ENCODE measurements at regions not wholly inside any gene's neighbourhood (a gene's known extent, or its start where the extent isn't known, plus 50 kb on each side); places are given as distances from the start of the nearest gene placed in this dataset.

DNA sequence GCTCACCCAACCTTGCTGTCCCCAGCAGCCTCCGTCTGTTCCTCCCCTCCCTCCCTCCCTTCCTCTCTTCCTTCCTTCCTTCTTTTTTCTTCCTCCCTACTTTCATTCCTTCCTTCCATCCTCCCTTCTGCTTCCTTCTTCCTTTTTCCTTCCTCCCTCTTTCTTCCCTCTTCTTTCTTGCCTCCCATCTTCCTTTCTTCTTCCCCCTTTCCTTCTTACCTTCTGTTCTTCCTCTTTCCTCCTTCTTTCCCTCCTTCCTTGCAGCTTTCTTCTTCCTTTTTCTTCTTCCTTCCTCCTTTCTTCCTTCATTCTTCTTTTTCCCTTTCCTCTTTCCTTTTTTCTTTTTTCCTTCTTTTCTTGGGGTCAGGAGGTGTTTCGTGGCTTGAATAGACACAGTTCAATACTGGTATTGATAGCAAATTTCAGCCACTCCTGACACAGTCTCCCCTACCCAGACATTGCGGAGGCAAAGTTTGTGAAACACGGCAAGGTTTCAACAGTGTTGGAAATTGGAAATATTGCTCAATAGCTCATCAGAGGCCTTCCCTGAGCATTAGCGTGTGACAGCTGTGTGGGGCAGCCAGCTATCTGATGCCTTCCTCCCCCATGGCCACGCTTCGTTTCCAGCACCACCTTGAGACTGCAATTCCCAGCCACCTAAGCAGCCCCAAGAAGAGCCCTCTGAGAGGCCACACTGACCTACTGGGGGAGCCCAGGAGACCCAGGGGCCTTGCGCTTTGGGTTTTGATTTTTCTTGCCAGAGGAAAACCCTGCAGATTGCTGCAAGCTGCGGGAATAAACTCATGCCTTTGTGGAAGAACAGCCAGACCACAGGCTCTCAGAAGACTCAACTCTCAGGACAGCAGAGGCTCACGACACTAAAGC lies 82.2 kb downstream of the KLF15 start:
- Mint-ChIP-seq H3K27me3 (peaks cover 9% of the 10 kb centered on the region), H3K36me3 (ENCODE audit: low read depth) (no peaks in the 10 kb centered on the region), H3K4me3 (no peak overlapping the region), H3K27ac (no peak overlapping the region), H3K4me1 (no peaks in the 10 kb centered on the region), H3K9me3 (no peaks in the 10 kb centered on the region)
- no peak for DNase-seq
- intact Hi-C loops (cut with micrococcal nuclease): no loop called here

DNA sequence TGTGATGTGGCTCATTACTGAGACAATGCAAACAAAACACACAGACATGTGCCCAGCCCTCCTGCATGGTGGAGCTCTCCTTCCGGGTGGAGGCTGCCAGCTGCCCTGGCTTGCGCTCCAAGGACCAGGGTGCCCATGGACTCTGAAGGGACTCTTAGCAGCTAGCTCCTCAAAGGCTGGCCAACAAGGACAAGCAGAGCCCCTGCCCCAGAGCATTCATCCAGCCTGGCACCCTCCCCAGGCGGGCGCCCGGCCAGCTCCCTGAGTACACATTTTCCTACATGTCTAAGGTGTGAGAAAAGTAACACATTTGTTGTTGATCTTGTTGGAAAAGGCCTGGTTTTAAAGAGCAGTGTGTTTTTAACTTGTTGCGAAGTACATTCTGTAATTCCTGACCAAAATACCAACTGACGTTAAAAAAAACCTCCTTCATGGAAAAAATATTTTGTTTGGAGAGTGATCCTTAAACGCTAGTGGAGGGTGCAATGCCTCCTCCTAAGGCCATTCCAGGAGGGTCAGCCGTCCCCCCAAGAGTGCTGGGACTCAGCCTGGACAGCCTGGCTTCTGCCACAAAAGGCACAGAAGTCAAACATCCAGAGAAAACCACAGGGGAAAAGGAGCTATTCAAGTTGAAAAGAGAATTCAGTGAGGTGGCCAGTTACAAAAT lies 86.9 kb downstream of the KLF15 start:
- H3K4me1 Mint-ChIP-seq: no peaks in the 10 kb centered on the region
- H3K27ac Mint-ChIP-seq: no peak overlapping the region
- intact Hi-C loops (cut with micrococcal nuclease): no loop called here
- H3K27me3 Mint-ChIP-seq: peaks cover 10% of the 10 kb centered on the region
- no peaks in the 10 kb centered on the region for H3K9me3 Mint-ChIP-seq
- no peak for DNase-seq
- H3K36me3 Mint-ChIP-seq (ENCODE audit: low read depth): no peaks in the 10 kb centered on the region
- H3K4me3 Mint-ChIP-seq: no peak overlapping the region

DNA sequence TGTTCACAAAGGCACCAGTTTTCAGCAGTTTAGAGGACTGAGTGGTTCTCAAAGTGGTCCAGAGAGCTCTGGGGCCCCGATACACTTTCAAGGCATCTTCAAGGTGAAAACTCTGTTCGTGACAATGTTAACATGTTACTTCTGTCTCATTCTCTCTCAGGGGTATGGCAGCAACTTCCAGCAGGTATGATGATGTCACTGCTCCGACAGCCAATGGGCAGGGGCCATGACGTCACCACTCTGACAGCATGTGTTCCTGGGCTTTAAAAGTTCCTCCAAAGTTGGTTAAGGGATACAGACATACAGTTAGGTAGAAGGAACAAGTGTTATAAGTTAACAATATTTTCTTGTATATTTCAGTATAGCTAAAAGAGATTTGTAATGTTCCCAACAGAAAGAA lies 87.9 kb downstream of the KLF15 start:
- Mint-ChIP-seq H3K27ac (no peak overlapping the region), H3K4me3 (no peak overlapping the region), H3K9me3 (no peaks in the 10 kb centered on the region), H3K27me3 (peaks cover 10% of the 10 kb centered on the region), H3K36me3 (ENCODE audit: low read depth) (no peaks in the 10 kb centered on the region), H3K4me1 (no peaks in the 10 kb centered on the region)
- DNase-seq: no peak
- intact Hi-C loops (cut with micrococcal nuclease): no loop called here

DNA sequence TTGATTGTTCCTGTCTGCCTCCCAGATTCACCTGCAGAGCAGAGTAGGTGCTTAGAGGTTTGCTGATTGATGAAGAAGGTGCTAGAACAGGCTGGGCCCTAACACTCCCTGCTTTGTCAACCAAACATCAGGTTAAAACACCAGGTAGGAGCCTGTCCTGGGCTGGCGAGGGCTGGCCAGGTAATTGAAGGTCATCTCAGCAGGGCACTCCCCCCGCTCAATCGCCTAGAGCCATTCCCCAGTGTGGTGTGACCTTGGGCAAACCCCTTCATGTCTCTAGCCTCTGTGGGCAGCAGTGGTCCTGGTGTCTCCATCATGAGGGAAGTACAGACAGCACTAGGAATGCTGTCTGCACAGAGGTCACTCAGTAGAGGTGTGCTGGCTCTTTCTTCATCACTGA lies 88.3 kb downstream of the KLF15 start:
- intact Hi-C loops (cut with micrococcal nuclease): no loop called here
- no peaks in the 10 kb centered on the region for H3K36me3 Mint-ChIP-seq (ENCODE audit: low read depth)
- H3K4me3 Mint-ChIP-seq: no peak overlapping the region
- H3K27ac Mint-ChIP-seq: no peak overlapping the region
- peaks cover 10% of the 10 kb centered on the region for H3K27me3 Mint-ChIP-seq
- H3K9me3 Mint-ChIP-seq: no peaks in the 10 kb centered on the region
- DNase-seq: no peak
- no peaks in the 10 kb centered on the region for H3K4me1 Mint-ChIP-seq

DNA sequence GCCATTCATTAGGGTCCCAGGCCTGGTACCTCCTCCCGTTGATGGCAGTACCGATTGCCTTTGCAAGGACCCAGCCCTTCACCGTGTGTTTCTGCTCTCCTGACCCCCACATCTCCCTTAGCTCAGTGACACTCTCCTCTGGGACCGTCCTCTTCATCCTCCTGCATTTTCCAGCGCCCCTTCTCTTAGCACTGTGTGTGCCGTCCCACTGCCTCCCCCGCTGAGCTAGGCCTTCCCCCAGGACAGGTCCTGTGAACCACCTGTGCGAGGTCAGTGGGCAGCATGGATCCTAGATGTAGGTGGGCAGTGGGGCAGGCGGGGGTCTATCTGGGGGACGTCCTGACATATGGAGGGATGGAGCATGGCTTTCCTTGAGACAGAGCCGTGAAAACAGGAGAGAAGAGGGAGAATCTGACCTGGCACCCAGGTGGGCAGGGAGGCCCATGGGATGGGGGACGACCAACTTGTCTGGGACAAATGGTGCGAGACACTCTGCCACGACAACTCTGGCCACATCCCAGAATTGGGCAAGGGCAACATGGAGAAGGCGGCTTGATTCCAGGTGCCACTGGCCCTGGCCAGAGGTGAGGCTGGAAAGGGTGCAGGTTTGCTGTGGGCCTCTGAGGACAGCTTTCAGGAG lies 87.7 kb upstream of the ALDH1L1 start:
- intact Hi-C loops (cut with micrococcal nuclease): no loop called here
- Mint-ChIP-seq H3K27ac (no peak overlapping the region), H3K4me3 (no peak overlapping the region), H3K9me3 (no peaks in the 10 kb centered on the region), H3K36me3 (ENCODE audit: low read depth) (no peaks in the 10 kb centered on the region), H3K4me1 (no peaks in the 10 kb centered on the region), H3K27me3 (peaks cover 9% of the 10 kb centered on the region)
- no peak for DNase-seq

DNA sequence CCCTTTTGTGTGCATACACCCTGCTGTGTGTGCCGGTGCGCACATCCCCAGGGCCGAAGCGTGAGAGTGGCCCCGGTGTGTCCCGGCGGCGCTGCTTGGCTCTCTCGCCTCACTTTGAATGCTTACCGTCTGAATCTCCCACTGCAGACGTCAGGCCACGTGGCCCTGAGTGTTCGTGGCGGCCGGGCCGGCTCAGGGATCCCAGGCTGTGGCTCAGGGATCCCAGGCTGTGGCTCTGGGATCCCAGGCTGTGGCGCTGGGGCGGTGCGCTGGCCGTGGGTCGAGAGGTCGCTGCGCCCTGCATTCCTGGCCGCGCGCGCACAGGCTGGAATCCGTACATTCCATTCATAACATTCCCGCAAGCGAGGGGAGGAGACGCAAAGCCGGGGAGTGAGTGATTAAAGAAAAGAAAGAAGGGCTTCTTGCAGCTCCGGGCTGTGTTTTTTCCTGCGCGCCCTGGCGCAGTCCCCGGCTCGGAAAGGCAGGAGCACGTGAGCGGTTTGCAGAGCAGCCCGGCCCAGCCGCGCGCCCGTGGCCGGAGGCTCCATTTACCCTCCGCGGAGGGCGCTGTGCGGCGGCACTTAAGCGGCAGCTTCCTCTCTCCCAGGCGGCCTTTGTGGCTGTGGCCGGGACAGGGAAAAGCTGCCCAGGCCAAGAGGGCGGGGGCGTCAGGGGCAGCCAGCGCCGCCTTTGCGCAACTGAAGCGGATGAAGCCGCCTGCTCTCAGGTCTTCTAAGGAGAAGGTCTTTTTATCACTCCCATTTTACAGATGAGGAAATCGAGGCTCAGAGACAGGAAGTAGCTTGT lies 87.0 kb upstream of the ALDH1L1 start:
- intact Hi-C loops (cut with micrococcal nuclease): no loop called here
- no peak overlapping the region for H3K4me3 Mint-ChIP-seq
- H3K27ac Mint-ChIP-seq: no peak overlapping the region

DNA sequence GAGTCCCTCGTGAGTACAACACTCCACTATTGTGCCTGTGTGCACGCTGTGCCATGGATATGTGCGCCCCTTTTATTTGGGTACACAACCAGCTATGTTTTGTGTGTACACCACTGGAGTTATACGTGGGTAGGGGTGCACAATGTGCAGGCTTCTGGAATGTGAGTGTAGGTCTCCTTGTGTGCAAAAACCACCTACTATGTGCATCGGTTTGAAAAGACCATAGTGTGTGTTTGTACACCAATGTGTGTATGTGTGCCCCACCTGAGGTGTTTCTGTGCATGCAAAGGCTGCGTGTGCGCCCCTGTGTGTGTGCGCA lies 86.4 kb upstream of the ALDH1L1 start:
- Mint-ChIP-seq H3K4me3 (no peak overlapping the region), H3K4me1 (no peaks in the 10 kb centered on the region), H3K27ac (no peak overlapping the region), H3K9me3 (no peaks in the 10 kb centered on the region), H3K27me3 (peaks cover 9% of the 10 kb centered on the region), H3K36me3 (ENCODE audit: low read depth) (no peaks in the 10 kb centered on the region)
- no peak for DNase-seq
- intact Hi-C loops (cut with micrococcal nuclease): no loop called here

More for the DNA sequence above, 87.0 kb upstream of the ALDH1L1 start:
- H3K4me1 Mint-ChIP-seq: no peaks in the 10 kb centered on the region
- no peaks in the 10 kb centered on the region for H3K9me3 Mint-ChIP-seq
- H3K27me3 Mint-ChIP-seq: peaks cover 9% of the 10 kb centered on the region
- H3K36me3 Mint-ChIP-seq (ENCODE audit: low read depth): no peaks in the 10 kb centered on the region
- no peak for DNase-seq

DNA sequence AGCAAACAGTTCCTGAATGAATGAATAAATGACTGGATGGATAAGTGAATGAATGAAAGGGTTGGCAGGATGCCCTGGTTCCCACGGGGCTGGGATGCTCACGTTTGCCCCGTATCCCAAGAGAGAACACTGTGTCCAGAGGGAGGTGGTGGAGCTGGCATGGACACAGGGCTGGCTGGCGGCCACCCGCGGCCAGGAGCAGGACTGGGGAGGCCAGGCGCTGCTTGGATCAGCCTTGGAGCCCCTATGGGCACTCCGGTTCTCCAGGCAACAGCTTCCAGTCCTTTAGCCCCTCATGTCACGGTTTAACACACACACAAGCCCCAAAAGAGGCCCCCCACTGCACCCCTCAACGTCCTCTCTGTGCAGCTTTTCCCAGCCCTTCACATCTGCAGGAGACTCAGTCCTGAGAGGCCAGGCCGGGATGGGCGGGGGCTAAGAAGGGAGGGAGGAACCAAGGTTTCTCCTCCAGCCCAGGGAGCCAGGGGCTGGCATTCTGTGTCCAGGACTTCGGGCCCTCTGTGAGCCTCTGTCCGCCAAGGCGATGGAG lies 86.0 kb upstream of the ALDH1L1 start:
- H3K4me1 Mint-ChIP-seq: no peaks in the 10 kb centered on the region
- H3K36me3 Mint-ChIP-seq (ENCODE audit: low read depth): no peaks in the 10 kb centered on the region
- DNase-seq: no peak
- intact Hi-C loops (cut with micrococcal nuclease): no loop called here
- no peaks in the 10 kb centered on the region for H3K9me3 Mint-ChIP-seq
- peaks cover 9% of the 10 kb centered on the region for H3K27me3 Mint-ChIP-seq
- H3K27ac Mint-ChIP-seq: no peak overlapping the region
- no peak overlapping the region for H3K4me3 Mint-ChIP-seq

DNA sequence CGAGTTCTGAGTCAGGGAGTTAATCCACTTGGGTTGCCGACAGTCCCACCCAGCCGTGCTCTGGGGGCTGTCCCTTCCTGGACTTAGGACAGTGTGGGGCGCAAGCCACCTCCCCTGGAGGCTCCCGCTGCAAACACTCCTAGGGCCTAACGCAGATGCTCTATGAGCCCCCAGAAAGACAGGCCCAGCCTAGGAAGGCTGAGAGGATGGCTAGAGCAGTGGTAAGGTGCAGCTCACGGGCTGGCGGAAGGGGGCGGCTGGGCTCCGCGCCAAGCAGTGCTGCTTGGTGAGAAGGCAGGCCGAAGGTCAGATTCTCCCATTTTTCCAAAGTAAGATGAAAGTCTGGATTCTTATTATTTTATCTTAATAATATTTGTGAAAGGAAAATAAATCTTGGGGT lies 84.6 kb upstream of the ALDH1L1 start:
- intact Hi-C loops (cut with micrococcal nuclease): no loop called here
- peaks cover 7% of the 10 kb centered on the region for H3K27me3 Mint-ChIP-seq
- H3K9me3 Mint-ChIP-seq: no peaks in the 10 kb centered on the region
- no peaks in the 10 kb centered on the region for H3K36me3 Mint-ChIP-seq (ENCODE audit: low read depth)
- DNase-seq: no peak
- H3K4me3 Mint-ChIP-seq: no peak overlapping the region
- no peaks in the 10 kb centered on the region for H3K4me1 Mint-ChIP-seq
- no peak overlapping the region for H3K27ac Mint-ChIP-seq

DNA sequence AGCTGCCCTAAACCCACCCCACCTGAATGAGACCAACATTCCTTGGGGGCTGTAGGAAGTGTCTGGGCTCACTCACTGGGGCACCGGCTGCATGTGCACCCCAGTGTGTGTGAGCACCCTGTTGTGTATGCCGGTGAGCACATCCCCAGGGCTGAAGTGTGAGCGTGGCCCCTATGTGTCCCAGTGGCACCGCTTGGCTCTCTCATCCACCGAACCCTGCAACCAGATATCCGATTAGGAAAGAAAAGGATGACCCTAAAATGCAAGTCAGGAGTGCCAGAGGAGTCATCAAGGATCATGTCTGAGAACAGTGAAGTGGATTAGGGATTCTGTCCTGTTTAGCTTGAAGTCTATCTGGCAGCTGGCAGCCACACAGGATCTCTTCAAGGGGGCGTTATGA lies 84.0 kb upstream of the ALDH1L1 start:
- no peaks in the 10 kb centered on the region for H3K9me3 Mint-ChIP-seq
- peaks cover 7% of the 10 kb centered on the region for H3K27me3 Mint-ChIP-seq
- no peaks in the 10 kb centered on the region for H3K4me1 Mint-ChIP-seq
- DNase-seq: no peak
- intact Hi-C loops (cut with micrococcal nuclease): no loop called here
- H3K36me3 Mint-ChIP-seq (ENCODE audit: low read depth): no peaks in the 10 kb centered on the region
- H3K27ac Mint-ChIP-seq: no peak overlapping the region
- no peak overlapping the region for H3K4me3 Mint-ChIP-seq

DNA sequence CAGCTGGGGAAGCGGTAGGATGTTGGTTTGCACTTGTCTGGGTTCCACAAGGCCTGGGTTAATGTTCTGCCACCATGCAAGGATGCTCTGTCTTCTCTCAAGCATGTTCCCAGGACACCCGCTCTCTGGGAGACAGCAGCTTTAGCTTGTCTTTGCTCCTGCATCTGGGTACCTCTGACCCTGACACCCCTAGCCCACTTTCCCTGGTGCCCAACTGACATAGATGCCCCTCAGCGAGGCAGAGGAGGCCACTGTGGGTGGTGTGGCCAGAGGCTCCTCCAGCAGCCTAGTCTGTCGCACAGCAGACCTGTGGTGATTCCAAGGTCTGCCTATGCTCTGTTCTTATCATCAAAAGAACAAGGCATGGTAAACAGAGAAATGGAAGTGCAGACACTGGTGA lies 83.6 kb upstream of the ALDH1L1 start:
- no peak for DNase-seq
- intact Hi-C loops (cut with micrococcal nuclease): no loop called here
- Mint-ChIP-seq H3K36me3 (ENCODE audit: low read depth) (no peaks in the 10 kb centered on the region), H3K4me3 (no peak overlapping the region), H3K27ac (no peak overlapping the region), H3K4me1 (no peaks in the 10 kb centered on the region), H3K9me3 (no peaks in the 10 kb centered on the region), H3K27me3 (peaks cover 7% of the 10 kb centered on the region)

DNA sequence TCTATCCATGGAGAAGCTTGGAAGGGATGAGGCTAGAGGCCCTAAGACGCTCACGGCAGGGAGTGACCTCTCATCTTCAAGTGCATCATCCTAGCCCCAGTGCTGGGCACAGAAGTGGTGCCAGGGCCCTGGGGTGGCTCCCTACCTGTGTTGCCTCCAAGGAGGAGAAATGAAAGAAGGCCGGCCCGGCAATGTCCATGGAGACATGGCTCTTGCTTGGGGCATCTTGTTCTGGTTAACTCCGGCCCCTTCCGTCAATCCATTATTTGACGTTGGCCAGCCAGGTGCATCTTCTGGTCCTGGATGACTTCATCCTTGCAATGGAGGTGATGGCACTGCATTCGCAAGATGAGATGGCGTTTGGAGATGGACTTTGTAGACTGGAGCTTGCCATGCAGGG lies 83.2 kb upstream of the ALDH1L1 start:
- H3K36me3 Mint-ChIP-seq (ENCODE audit: low read depth): no peaks in the 10 kb centered on the region
- intact Hi-C loops (cut with micrococcal nuclease): no loop called here
- H3K27ac Mint-ChIP-seq: no peak overlapping the region
- H3K9me3 Mint-ChIP-seq: no peaks in the 10 kb centered on the region
- no peak for DNase-seq
- peaks cover 7% of the 10 kb centered on the region for H3K27me3 Mint-ChIP-seq
- no peaks in the 10 kb centered on the region for H3K4me1 Mint-ChIP-seq
- no peak overlapping the region for H3K4me3 Mint-ChIP-seq

DNA sequence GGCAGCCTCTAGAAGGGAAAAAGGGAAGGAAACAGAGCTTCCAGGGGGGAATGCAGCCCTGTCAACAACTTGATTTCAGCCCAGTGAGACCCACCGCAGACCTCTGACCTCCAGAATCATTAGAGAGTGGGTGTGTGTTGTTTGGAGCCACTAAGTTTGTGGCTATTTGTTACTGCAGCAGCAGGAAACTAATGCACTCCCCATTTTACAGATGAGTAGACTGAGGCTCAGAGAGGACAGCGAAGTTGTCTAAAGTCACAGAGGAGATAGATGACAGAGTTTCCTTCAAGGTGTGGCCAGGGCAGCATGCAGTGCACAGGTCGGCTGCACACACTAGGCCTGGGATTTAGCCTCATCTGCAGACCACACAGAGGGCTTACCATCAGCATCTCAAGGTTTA lies 81.8 kb upstream of the ALDH1L1 start:
- no peak overlapping the region for H3K27ac Mint-ChIP-seq
- no peaks in the 10 kb centered on the region for H3K36me3 Mint-ChIP-seq (ENCODE audit: low read depth)
- H3K4me3 Mint-ChIP-seq: no peak overlapping the region
- no peak for DNase-seq
- H3K4me1 Mint-ChIP-seq: no peaks in the 10 kb centered on the region
- peaks cover under 1% of the 10 kb centered on the region for H3K27me3 Mint-ChIP-seq
- no peaks in the 10 kb centered on the region for H3K9me3 Mint-ChIP-seq
- intact Hi-C loops (cut with micrococcal nuclease): no loop called here
